Spleen (tissue), 11 donors: ENCODE measurements at regions not wholly inside any gene's neighbourhood (a gene's known extent, or its start where the extent isn't known, plus 50 kb on each side); places are given as distances from the start of the nearest gene placed in this dataset.

Experiments
- DNase-seq: peaks from one replicate; pipeline ENCODE4 v3.0.0-alpha.2; 2020
- H3K27ac ChIP-seq, 8 donors: fragments of 200-600 bp; sonication (generic) in 7 of 8; 1 replicate in 4 of 8; 2 replicates in 4 of 8; pipeline versions ENCODE4 v1.5.0 to v1.8.0; 2016 to 2021; ENCODE audit warnings: inconsistent platforms in 4 of 8, mild to moderate bottlenecking in 4 of 8, moderate library complexity in 1 of 8
- H3K27me3 ChIP-seq, 7 donors: fragments of 200-600 bp; sonication (generic) in 6 of 7; replicated peaks in 1 of 7; 1 replicate in 4 of 7; 2 replicates in 3 of 7; pipeline versions ENCODE4 v1.5.0 to v1.8.0; 2016 to 2021; ENCODE audit warnings: inconsistent platforms in 3 of 7, mild to moderate bottlenecking in 1 of 7
- H3K36me3 ChIP-seq, 6 donors: fragments of 200-600 bp; sonication (generic) in 5 of 6; 1 replicate in 4 of 6; 2 replicates in 2 of 6; pipeline versions ENCODE4 v1.5.0 to v1.8.0; 2016 to 2021; ENCODE audit warnings: inconsistent platforms in 2 of 6
- H3K4me1 ChIP-seq, 6 donors: fragments of 200-600 bp; sonication (generic) in 5 of 6; 1 replicate in 3 of 6; 2 replicates in 3 of 6; pipeline versions ENCODE4 v1.5.0 to v1.8.0; 2016 to 2021; ENCODE audit warnings: inconsistent platforms in 3 of 6
- H3K4me3 ChIP-seq, 8 donors: fragments of 200-600 bp; sonication (generic) in 7 of 8; 1 replicate in 4 of 8; 2 replicates in 4 of 8; pipeline versions ENCODE4 v1.5.0 to v1.8.0; 2016 to 2021; ENCODE audit warnings: inconsistent platforms in 4 of 8, mild to moderate bottlenecking in 4 of 8, moderate library complexity in 2 of 8
- H3K9me3 ChIP-seq, 8 donors: fragments of 200-600 bp; sonication (generic) in 7 of 8; 1 replicate in 4 of 8; 2 replicates in 4 of 8; pipeline versions ENCODE4 v1.5.0 to v1.8.0; 2016 to 2021; ENCODE audit warnings: inconsistent platforms in 4 of 8
- POLR2A ChIP-seq, 3 donors: fragments of 450-650 bp; IDR thresholded peaks; one replicate each; pipeline ENCODE4 v1.5.1; 2017; ENCODE audit warnings: antibody characterized with exemption in 3 of 3, mild to moderate bottlenecking in 1 of 3
- POLR2AphosphoS5 ChIP-seq, 3 donors: sonication (generic); formaldehyde crosslinking; IDR thresholded peaks; one replicate each; pipeline ENCODE4 v1.5.1; 2017; ENCODE audit warnings: antibody characterized with exemption in 3 of 3
- WGBS, 5 donors: extraction: QIAGEN DNeasy Blood & Tissue Kit in 3 of 5; methylation state at CpG; one replicate each; pipeline versions ENCODE4 v1.1.5 to v1.1.7; 2013 to 2018; 5-methylcytosine and 5-hydroxymethylcytosine counted together
- intact Hi-C: fragments of 100-400 bp; cut with DNase I; formaldehyde crosslinking; loops from one replicate; pipeline ENCODE4 v1.15.0; 2023; ENCODE audit warnings: low total_unique reads
- TF ChIP-seq, protein P1 (sequence below), 11 experiments: fragments of 200-600 bp in 7 of 11; fragments of 450-650 bp in 4 of 11; sonication (generic) in 4 of 11; IDR thresholded peaks in 8 of 11; conservative IDR thresholded peaks in 3 of 11; 1 replicate in 7 of 11; 2 replicates in 4 of 11; pipeline versions ENCODE4 v1.4.0 to v1.8.0; 2016 to 2021; ENCODE audit warnings: antibody characterized with exemption in 11 of 11, inconsistent platforms in 4 of 11, mild to moderate bottlenecking in 1 of 11
- donor health status: healthy with polysubstance abuse.
- donor health status: DM: no; HTN: no; CAD: no; lungs with moderate emphysema.
- donor health status: DM: no; HTN: no; CAD: no.
- donor health status: Bipolar disorder and iron deficiency.
- donor health status: healthy.
- donor health status: DM: no; HTN: no; CAD: no.
- donor health status: DM: yes; HTN: yes; CAD: no.

GRCh38 chr13:103961129-103961528 lies 894.9 kb upstream of the SLC10A2 start:
- intact Hi-C loops, result no loop called here
- no peak overlapping the region for H3K27ac ChIP-seq

DNA sequence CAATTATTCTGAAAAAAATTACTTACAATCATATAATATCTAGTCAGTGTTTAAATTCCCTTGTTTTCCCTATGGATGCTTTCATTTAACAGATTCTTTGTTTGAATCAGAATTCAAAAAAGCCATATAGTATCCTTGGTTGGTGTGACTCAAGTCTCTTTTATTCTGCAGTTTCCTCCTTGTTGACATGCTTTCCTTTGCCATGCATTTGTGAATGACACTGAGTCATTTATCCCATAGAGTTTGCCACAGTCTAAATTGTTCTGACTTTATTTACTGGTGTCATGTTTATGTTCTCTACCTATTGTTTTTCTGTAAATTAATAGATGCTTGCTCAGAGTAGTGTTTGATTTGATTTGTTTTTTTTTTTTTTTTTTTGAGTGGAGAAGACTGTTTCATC lies 893.8 kb upstream of the SLC10A2 start:
- intact Hi-C loops, result no loop called here

More at GRCh38 chr13:103961129-103961528, 894.9 kb upstream of the SLC10A2 start:
- DNase-seq, result no peak
- no peak for TF ChIP-seq POLR2AphosphoS5 (IDR thresholded peaks at IDR 0.05)
- Histone ChIP-seq H3K4me3 (no peak overlapping the region), H3K9me3 (no peaks in the 10 kb centered on the region), H3K27me3 (no peaks in the 10 kb centered on the region), H3K4me1 (no peaks in the 10 kb centered on the region), H3K36me3 (no peaks in the 10 kb centered on the region)

GRCh38 chr13:103958691-103959090 lies 892.5 kb upstream of the SLC10A2 start:
- Histone ChIP-seq H3K9me3 (peaks cover 0 to 4% (median 0%) of the 10 kb centered on the region in 8 donors), H3K27ac (no peak overlapping the region), H3K36me3 (no peaks in the 10 kb centered on the region), H3K27me3 (no peaks in the 10 kb centered on the region), H3K4me3 (no peak overlapping the region), H3K4me1 (no peaks in the 10 kb centered on the region)
- no peak for TF ChIP-seq POLR2A (IDR thresholded peaks at IDR 0.05)
- TF ChIP-seq, protein P1, sequence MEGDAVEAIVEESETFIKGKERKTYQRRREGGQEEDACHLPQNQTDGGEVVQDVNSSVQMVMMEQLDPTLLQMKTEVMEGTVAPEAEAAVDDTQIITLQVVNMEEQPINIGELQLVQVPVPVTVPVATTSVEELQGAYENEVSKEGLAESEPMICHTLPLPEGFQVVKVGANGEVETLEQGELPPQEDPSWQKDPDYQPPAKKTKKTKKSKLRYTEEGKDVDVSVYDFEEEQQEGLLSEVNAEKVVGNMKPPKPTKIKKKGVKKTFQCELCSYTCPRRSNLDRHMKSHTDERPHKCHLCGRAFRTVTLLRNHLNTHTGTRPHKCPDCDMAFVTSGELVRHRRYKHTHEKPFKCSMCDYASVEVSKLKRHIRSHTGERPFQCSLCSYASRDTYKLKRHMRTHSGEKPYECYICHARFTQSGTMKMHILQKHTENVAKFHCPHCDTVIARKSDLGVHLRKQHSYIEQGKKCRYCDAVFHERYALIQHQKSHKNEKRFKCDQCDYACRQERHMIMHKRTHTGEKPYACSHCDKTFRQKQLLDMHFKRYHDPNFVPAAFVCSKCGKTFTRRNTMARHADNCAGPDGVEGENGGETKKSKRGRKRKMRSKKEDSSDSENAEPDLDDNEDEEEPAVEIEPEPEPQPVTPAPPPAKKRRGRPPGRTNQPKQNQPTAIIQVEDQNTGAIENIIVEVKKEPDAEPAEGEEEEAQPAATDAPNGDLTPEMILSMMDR (IDR thresholded peaks at IDR 0.05 in 8 of 11, conservative IDR thresholded peaks at IDR 0.05 in 3 of 11), result no peak
- TF ChIP-seq POLR2AphosphoS5 (IDR thresholded peaks at IDR 0.05), result no peak
- no peak for DNase-seq
- intact Hi-C loops, result no loop called here
- WGBS, 5 donors, result 79 to 95% (median 88%) methylated on average over 2 of the region's 2 CpGs

More for the DNA sequence above, 893.8 kb upstream of the SLC10A2 start:
- TF ChIP-seq POLR2AphosphoS5 (IDR thresholded peaks at IDR 0.05), result no peak
- no peak for TF ChIP-seq POLR2A (IDR thresholded peaks at IDR 0.05)
- TF ChIP-seq, protein P1 (IDR thresholded peaks at IDR 0.05 in 8 of 11, conservative IDR thresholded peaks at IDR 0.05 in 3 of 11), result no peak
- DNase-seq, result no peak
- peaks cover 0 to 4% (median 0%) of the 10 kb centered on the region in 8 donors for H3K9me3 ChIP-seq
- H3K4me3 ChIP-seq, result no peak overlapping the region
- H3K27ac ChIP-seq, result no peak overlapping the region
- no peaks in the 10 kb centered on the region for H3K4me1 ChIP-seq
- no peaks in the 10 kb centered on the region for H3K36me3 ChIP-seq
- H3K27me3 ChIP-seq, result no peaks in the 10 kb centered on the region

DNA sequence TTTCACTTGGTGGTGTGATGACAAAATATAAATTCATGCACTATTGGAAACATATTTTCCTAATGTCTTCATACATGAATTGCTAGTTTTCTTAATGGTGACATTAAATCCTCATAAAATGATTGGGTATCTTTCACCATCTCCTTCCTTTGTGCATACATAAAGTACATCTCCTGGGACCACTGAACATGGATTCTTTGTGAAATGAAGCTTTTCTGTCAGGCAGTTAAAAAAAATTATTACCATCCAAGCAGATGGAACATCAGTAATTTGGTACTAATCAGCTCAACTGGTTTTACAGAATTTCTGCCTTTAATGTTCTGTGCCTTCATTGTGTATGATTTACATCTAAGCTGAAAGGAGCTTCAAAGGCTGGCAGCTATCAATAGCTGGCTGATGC lies 891.7 kb upstream of the SLC10A2 start:
- Histone ChIP-seq H3K4me3 (no peak overlapping the region), H3K36me3 (no peaks in the 10 kb centered on the region), H3K4me1 (no peaks in the 10 kb centered on the region), H3K27ac (no peak overlapping the region), H3K9me3 (peaks cover 0 to 4% (median 0%) of the 10 kb centered on the region in 8 donors), H3K27me3 (no peaks in the 10 kb centered on the region)
- no peak for DNase-seq
- intact Hi-C loops, result no loop called here
- TF ChIP-seq POLR2AphosphoS5 (IDR thresholded peaks at IDR 0.05) (no peak), POLR2A (IDR thresholded peaks at IDR 0.05) (no peak)
- TF ChIP-seq, protein P1 (IDR thresholded peaks at IDR 0.05 in 8 of 11, conservative IDR thresholded peaks at IDR 0.05 in 3 of 11), result no peak

- no peaks in the 10 kb centered on the region for H3K36me3 ChIP-seq
- WGBS, 5 donors, result 70 to 83% (median 79%) methylated on average over 6 of the region's 6 CpGs
- no peaks in the 10 kb centered on the region for H3K4me1 ChIP-seq
- no peak overlapping the region for H3K27ac ChIP-seq
- H3K9me3 ChIP-seq, result peaks cover 0 to 10% (median 0%) of the 10 kb centered on the region in 8 donors
- TF ChIP-seq POLR2A (IDR thresholded peaks at IDR 0.05), result no peak
- TF ChIP-seq POLR2AphosphoS5 (IDR thresholded peaks at IDR 0.05), result no peak
- TF ChIP-seq, protein P1 (IDR thresholded peaks at IDR 0.05 in 8 of 11, conservative IDR thresholded peaks at IDR 0.05 in 3 of 11), result no peak
- intact Hi-C loops, result no loop called here
- H3K27me3 ChIP-seq, result no peaks in the 10 kb centered on the region
- H3K4me3 ChIP-seq, result no peak overlapping the region
- DNase-seq, result no peak
Observed at GRCh38 chr13:103953859-103954258, 887.6 kb upstream of the SLC10A2 start.
